Left ventricle myocardium inferior (tissue), 1 donor: ENCODE measurements at regions not wholly inside any gene's neighbourhood (a gene's known extent, or its start where the extent isn't known, plus 50 kb on each side); places are given as distances from the start of the nearest gene placed in this dataset.

ENCODE experiments used
- DNase-seq: peaks from one replicate; pipeline ENCODE4 v3.0.0-alpha.2; 2020
- H3K27ac ChIP-seq: fragments of 200-600 bp; replicated peaks from 2 replicates; pipeline ENCODE4 v1.8.0; 2021
- H3K27me3 ChIP-seq: fragments of 200-600 bp; 2 replicates; pipeline ENCODE4 v1.8.0; 2021; ENCODE audit warnings: low read depth
- H3K36me3 ChIP-seq: fragments of 200-600 bp; 2 replicates; pipeline ENCODE4 v1.8.0; 2021
- H3K4me1 ChIP-seq: fragments of 200-600 bp; 2 replicates; pipeline ENCODE4 v1.8.0; 2021
- H3K4me3 ChIP-seq: fragments of 200-600 bp; 2 replicates; pipeline ENCODE4 v1.8.0; 2021; ENCODE audit warnings: mild to moderate bottlenecking, moderate library complexity
- H3K9me3 ChIP-seq: fragments of 200-600 bp; replicated peaks from 2 replicates; pipeline ENCODE4 v1.8.0; 2021
- intact Hi-C: fragments of 100-400 bp; cut with micrococcal nuclease; formaldehyde crosslinking; loops from one replicate; pipeline ENCODE4 v1.11.0; 2022
- TF ChIP-seq, protein P1 (sequence below): fragments of 200-600 bp; IDR thresholded peaks from 2 replicates; pipeline ENCODE4 v1.8.0; 2021; ENCODE audit warnings: antibody characterized with exemption, mild to moderate bottlenecking, borderline replicate concordance
- donor health status: DM: no; HTN: yes; CAD: no; lungs with severe emphysema.

DNA sequence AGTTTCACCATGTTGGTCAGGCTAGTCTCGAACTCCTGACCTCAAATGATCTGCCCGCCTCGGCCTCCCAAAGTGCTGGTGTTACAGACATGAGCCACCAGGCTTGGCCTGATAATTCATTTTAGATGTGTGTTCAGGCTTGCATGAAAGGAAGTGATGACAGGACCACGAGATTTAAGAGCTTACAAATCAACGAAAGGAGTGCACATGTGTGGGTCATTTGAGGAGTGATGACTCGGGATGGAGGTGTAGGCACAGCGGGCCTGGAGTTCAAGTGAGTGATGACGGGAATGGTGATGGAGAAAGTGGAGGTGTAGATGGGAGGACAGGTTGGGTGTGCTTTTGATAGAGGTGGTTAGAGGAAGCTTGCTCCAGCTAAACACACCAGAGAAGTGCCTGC is 742.4 kb downstream of the GALR1 start:
- TF ChIP-seq, protein P1, sequence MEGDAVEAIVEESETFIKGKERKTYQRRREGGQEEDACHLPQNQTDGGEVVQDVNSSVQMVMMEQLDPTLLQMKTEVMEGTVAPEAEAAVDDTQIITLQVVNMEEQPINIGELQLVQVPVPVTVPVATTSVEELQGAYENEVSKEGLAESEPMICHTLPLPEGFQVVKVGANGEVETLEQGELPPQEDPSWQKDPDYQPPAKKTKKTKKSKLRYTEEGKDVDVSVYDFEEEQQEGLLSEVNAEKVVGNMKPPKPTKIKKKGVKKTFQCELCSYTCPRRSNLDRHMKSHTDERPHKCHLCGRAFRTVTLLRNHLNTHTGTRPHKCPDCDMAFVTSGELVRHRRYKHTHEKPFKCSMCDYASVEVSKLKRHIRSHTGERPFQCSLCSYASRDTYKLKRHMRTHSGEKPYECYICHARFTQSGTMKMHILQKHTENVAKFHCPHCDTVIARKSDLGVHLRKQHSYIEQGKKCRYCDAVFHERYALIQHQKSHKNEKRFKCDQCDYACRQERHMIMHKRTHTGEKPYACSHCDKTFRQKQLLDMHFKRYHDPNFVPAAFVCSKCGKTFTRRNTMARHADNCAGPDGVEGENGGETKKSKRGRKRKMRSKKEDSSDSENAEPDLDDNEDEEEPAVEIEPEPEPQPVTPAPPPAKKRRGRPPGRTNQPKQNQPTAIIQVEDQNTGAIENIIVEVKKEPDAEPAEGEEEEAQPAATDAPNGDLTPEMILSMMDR = no peak
- Histone ChIP-seq H3K4me1 (no peaks in the 10 kb centered on the region), H3K4me3 (no peak overlapping the region), H3K9me3 (no peaks in the 10 kb centered on the region), H3K27me3 (peaks cover 4% of the 10 kb centered on the region), H3K36me3 (no peaks in the 10 kb centered on the region), H3K27ac (no peak overlapping the region)
- no peak for DNase-seq
- intact Hi-C loops = no loop called here

DNA sequence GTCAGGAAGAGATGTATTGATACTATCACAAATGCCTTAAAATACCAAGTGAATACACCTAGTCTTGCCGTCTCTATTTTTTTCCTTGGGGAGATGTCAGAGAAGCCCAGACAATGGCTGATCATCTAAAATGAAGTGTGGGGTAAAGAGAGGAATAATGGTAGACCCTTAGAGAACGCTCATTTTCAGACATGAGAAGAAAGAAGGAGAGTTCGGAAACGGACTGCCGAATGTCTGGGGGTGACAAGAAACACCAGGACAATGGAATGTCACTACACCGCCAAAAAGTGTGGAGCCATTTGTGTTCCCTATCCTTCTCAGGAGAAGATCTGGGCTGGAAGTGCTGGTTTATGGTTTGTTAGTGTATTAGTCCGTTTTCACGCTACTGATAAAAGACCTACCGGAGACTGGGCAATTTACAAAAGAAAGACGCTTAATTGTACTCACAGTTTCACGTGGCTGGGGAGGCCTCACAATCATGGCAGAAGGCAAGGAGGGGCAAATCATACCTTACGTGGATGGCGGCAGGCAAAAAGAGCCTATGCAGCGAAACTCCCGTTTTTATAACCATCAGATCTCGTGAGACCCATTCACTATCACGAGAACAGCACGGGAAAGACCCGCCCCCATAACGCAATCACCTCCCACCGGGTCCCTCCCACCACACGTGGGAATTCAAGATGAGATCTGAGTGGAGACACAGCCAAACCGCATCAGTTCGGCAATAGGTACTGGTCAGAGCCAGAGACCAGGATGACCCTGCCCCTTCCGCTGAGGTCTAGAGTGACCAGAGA is 743.7 kb downstream of the GALR1 start:
- intact Hi-C loops = no loop called here
- H3K36me3 ChIP-seq = no peaks in the 10 kb centered on the region
- H3K9me3 ChIP-seq = no peaks in the 10 kb centered on the region
- H3K27me3 ChIP-seq = peaks cover 4% of the 10 kb centered on the region
- DNase-seq = no peak
- no peaks in the 10 kb centered on the region for H3K4me1 ChIP-seq
- H3K4me3 ChIP-seq = no peak overlapping the region
- no peak overlapping the region for H3K27ac ChIP-seq
- TF ChIP-seq, protein P1 = no peak

DNA sequence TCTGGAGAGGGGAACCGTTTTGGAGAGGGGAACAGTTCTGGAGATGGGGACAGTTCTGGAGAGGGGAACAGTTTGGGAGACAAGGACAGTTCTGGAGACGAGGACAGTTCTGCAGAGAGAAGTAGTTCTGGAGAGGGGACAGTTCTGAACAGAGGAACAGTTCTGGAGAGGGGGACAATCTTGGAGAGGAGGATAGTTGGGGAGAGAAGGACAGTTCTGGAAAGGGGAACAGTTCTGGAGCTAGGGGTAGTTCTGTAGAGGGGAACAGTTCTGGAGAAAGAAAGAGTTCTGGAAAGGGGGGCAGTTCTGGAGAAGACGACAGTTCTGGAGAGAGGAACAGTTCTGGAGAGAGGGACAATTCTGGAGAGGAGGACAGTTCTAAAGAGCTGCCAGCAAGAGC is 745.9 kb downstream of the GALR1 start:
- peaks cover 12% of the 10 kb centered on the region for H3K9me3 ChIP-seq
- no peaks in the 10 kb centered on the region for H3K36me3 ChIP-seq
- no peaks in the 10 kb centered on the region for H3K4me1 ChIP-seq
- TF ChIP-seq, protein P1 = no peak
- H3K27me3 ChIP-seq = peaks cover 4% of the 10 kb centered on the region
- DNase-seq = no peak
- H3K27ac ChIP-seq = no peak overlapping the region
- intact Hi-C loops = no loop called here
- no peak overlapping the region for H3K4me3 ChIP-seq

DNA sequence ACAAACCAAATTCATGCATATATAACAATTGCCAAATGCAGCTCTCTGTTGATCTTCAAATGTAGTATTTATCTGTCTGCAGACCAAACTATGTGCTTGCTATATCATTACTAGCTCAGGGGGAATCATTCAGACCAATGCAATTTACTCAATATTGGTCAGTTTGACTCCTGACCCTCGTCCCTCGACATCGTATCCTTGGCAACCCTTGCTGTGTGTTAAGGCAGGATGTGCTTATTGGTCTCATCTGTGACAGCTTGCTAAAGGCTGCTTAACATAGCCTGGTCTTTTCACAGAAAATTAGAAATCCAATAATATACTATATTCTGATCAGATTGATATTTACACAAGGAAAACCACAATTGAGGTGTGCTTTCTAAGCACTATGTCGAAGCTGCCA is 747.1 kb downstream of the GALR1 start:
- H3K9me3 ChIP-seq = peaks cover 23% of the 10 kb centered on the region
- intact Hi-C loops = no loop called here
- H3K36me3 ChIP-seq = no peaks in the 10 kb centered on the region
- no peak overlapping the region for H3K4me3 ChIP-seq
- no peak for DNase-seq
- H3K27ac ChIP-seq = no peak overlapping the region
- TF ChIP-seq, protein P1 = no peak
- no peaks in the 10 kb centered on the region for H3K4me1 ChIP-seq
- H3K27me3 ChIP-seq = peaks cover 6% of the 10 kb centered on the region

DNA sequence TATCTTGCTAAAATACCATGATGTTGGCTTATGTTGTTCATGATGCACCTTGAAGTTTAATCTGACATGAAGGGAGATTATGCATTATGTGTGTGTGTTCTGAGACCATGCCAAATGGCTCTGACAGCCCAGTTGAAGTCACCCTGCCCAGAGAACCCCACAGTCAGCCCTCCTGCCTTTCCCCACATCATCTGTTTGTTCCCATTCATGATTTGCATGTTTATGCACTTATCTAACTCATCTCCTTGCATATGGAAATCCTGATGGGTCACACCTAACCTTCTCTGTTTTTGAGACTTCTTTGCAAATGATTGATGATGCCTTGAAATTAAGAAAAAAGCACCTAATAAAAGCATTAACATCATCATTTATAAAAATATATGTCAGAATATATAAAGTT is 752.2 kb downstream of the GALR1 start:
- no peak for DNase-seq
- Histone ChIP-seq H3K36me3 (no peaks in the 10 kb centered on the region), H3K9me3 (peaks cover 29% of the 10 kb centered on the region), H3K4me3 (no peak overlapping the region), H3K4me1 (no peaks in the 10 kb centered on the region), H3K27ac (no peak overlapping the region), H3K27me3 (peaks cover 30% of the 10 kb centered on the region)
- intact Hi-C loops = no loop called here
- TF ChIP-seq, protein P1 = no peak
